Fibroblast of villous mesenchyme (primary cell): ENCODE measurements at regions not wholly inside any gene's neighbourhood (a gene's known extent, or its start where the extent isn't known, plus 50 kb on each side); places are given as distances from the start of the nearest gene placed in this dataset.

Source experiments
- DNase-seq: peaks from one replicate; pipeline ENCODE4 v3.0.0-alpha.2; 2010; ENCODE audit warnings: low read depth
- H3K4me3 ChIP-seq: 2 replicates; pipeline ENCODE4 v1.5.1; 2011; ENCODE audit warnings: low read depth, mild to moderate bottlenecking, low read length
- CTCF ChIP-seq: IDR thresholded peaks from 2 replicates; pipeline ENCODE4 v1.5.1; 2012; ENCODE audit warnings: low read depth, mild to moderate bottlenecking, low read length; ENCODE audit not compliant: insufficient read depth

GRCh38 chr14:56891226-56891625 is 80.9 kb upstream of the OTX2 start:
- DNase-seq = no peak
- TF ChIP-seq CTCF = no peak
- H3K4me3 ChIP-seq = no peak overlapping the region

GRCh38 chr14:56889705-56890104 is 79.4 kb upstream of the OTX2 start:
- TF ChIP-seq CTCF = no peak
- H3K4me3 ChIP-seq = no peak overlapping the region
- DNase-seq = no peak

- no peak for TF ChIP-seq CTCF
- no peak overlapping the region for H3K4me3 ChIP-seq
- DNase-seq = no peak
Observed at GRCh38 chr14:56888274-56888673, 78.0 kb upstream of the OTX2 start.

GRCh38 chr14:56887216-56887615 is 76.9 kb upstream of the OTX2 start:
- H3K4me3 ChIP-seq = no peak overlapping the region
- TF ChIP-seq CTCF = no peak
- DNase-seq = no peak

GRCh38 chr14:56886471-56887062 is 76.3 kb upstream of the OTX2 start:
- no peak for DNase-seq
- TF ChIP-seq CTCF = no peak
- no peak overlapping the region for H3K4me3 ChIP-seq

- no peak for TF ChIP-seq CTCF
- no peak overlapping the region for H3K4me3 ChIP-seq
- DNase-seq = no peak
Observed at GRCh38 chr14:56885825-56886224, 75.5 kb upstream of the OTX2 start.

GRCh38 chr14:56884617-56885016 is 74.3 kb upstream of the OTX2 start:
- H3K4me3 ChIP-seq = no peak overlapping the region
- no peak for DNase-seq
- TF ChIP-seq CTCF = no peak
